ENCODE measurements at regions not wholly inside any gene's neighbourhood (a gene's known extent, or its start where the extent isn't known, plus 50 kb on each side); places are given as distances from the start of the nearest gene placed in this dataset.

- intact Hi-C loops (cut with micrococcal nuclease), result no loop called here
- Mint-ChIP-seq H3K36me3 (ENCODE audit: low read depth) (no peaks in the 10 kb centered on the region), H3K27ac (no peak overlapping the region), H3K4me3 (no peak overlapping the region), H3K9me3 (no peaks in the 10 kb centered on the region), H3K27me3 (ENCODE audit: low read depth) (peaks cover 23% of the 10 kb centered on the region), H3K4me1 (ENCODE audit: low read depth) (peaks cover 4% of the 10 kb centered on the region)
- CTCF ChIA-PET, result interaction anchor here (0.9 to 2.5 kb wide), 4 partner anchors 14 to 48 kb away, joined by 3 to 12 read pairs (median 6); no protein-coding TSS in a partner anchor
- DNase-seq, result no peak
These were observed 79.5 kb upstream of the LEP start for GRCh38 chr7:128161466-128162125.

- no peak for DNase-seq
- Mint-ChIP-seq H3K36me3 (ENCODE audit: low read depth) (no peaks in the 10 kb centered on the region), H3K27ac (no peak overlapping the region), H3K4me3 (no peak overlapping the region), H3K9me3 (no peaks in the 10 kb centered on the region), H3K27me3 (ENCODE audit: low read depth) (peaks cover 29% of the 10 kb centered on the region), H3K4me1 (ENCODE audit: low read depth) (peaks cover 5% of the 10 kb centered on the region)
- CTCF ChIA-PET, result interaction anchor here (0.9 to 2.5 kb wide), 3 partner anchors 13 to 47 kb away, joined by 3 to 12 read pairs (median 3); no protein-coding TSS in a partner anchor
- intact Hi-C loops (cut with micrococcal nuclease), result no loop called here
These were observed 78.4 kb upstream of the LEP start for GRCh38 chr7:128162666-128163065.

- Mint-ChIP-seq H3K36me3 (ENCODE audit: low read depth) (no peaks in the 10 kb centered on the region), H3K4me1 (ENCODE audit: low read depth) (peaks cover 7% of the 10 kb centered on the region), H3K4me3 (no peak overlapping the region), H3K9me3 (no peaks in the 10 kb centered on the region), H3K27me3 (ENCODE audit: low read depth) (peaks cover 37% of the 10 kb centered on the region), H3K27ac (no peak overlapping the region)
- intact Hi-C loops (cut with micrococcal nuclease), result no loop called here
- DNase-seq, result no peak
- CTCF ChIA-PET, result interaction anchor here (1.9 kb wide), 1 partner anchor 21 kb away, joined by 4 read pairs; no protein-coding TSS in a partner anchor
These were observed 77.6 kb upstream of the LEP start for GRCh38 chr7:128163473-128163872.

- intact Hi-C loops (cut with micrococcal nuclease), result no loop called here
- Mint-ChIP-seq H3K27ac (no peak overlapping the region), H3K36me3 (ENCODE audit: low read depth) (no peaks in the 10 kb centered on the region), H3K9me3 (no peaks in the 10 kb centered on the region), H3K4me1 (ENCODE audit: low read depth) (peaks cover 8% of the 10 kb centered on the region), H3K27me3 (ENCODE audit: low read depth) (peaks cover 42% of the 10 kb centered on the region), H3K4me3 (no peak overlapping the region)
- no peak for DNase-seq
- CTCF ChIA-PET, result interaction anchor here (1.4 to 1.9 kb wide), 2 partner anchors 22 to 29 kb away, joined by 4 read pairs; no protein-coding TSS in a partner anchor
These were observed 76.8 kb upstream of the LEP start for GRCh38 chr7:128164061-128164954.

GRCh38 chr7:128164955-128165670, 76.0 kb upstream of the LEP start:
- no peaks in the 10 kb centered on the region for H3K9me3 Mint-ChIP-seq
- intact Hi-C loops (cut with micrococcal nuclease), result no loop called here

GRCh38 chr7:128165927-128166420, 75.1 kb upstream of the LEP start:
- CTCF ChIA-PET, result interaction anchor here (1.4 kb wide), 1 partner anchor 30 kb away, joined by 4 read pairs; no protein-coding TSS in a partner anchor
- no peaks in the 10 kb centered on the region for H3K9me3 Mint-ChIP-seq

More at GRCh38 chr7:128164955-128165670, 76.0 kb upstream of the LEP start:
- Mint-ChIP-seq H3K4me1 (ENCODE audit: low read depth) (peaks cover 8% of the 10 kb centered on the region), H3K4me3 (peak overlapping the region; percentile 7), H3K27me3 (ENCODE audit: low read depth) (peaks cover 45% of the 10 kb centered on the region), H3K36me3 (ENCODE audit: low read depth) (no peaks in the 10 kb centered on the region), H3K27ac (no peak overlapping the region)
- DNase-seq, result no peak
- CTCF ChIA-PET, result interaction anchor here (1.4 to 1.9 kb wide), 2 partner anchors 23 to 29 kb away, joined by 4 read pairs; no protein-coding TSS in a partner anchor

GRCh38 chr7:128166603-128167041, 74.5 kb upstream of the LEP start:
- no peaks in the 10 kb centered on the region for H3K9me3 Mint-ChIP-seq
- DNase-seq, result no peak
- H3K4me1 Mint-ChIP-seq (ENCODE audit: low read depth), result peaks cover 8% of the 10 kb centered on the region

More at GRCh38 chr7:128165927-128166420, 75.1 kb upstream of the LEP start:
- DNase-seq, result no peak
- peak overlapping the region; percentile 25 for H3K4me3 Mint-ChIP-seq
- no peak overlapping the region for H3K27ac Mint-ChIP-seq
- peaks cover 45% of the 10 kb centered on the region for H3K27me3 Mint-ChIP-seq (ENCODE audit: low read depth)
- H3K36me3 Mint-ChIP-seq (ENCODE audit: low read depth), result no peaks in the 10 kb centered on the region
- intact Hi-C loops (cut with micrococcal nuclease), result loop anchor here (2.0 kb wide), 1 partner anchor 29 kb away; no protein-coding TSS in a partner anchor
- H3K4me1 Mint-ChIP-seq (ENCODE audit: low read depth), result peaks cover 8% of the 10 kb centered on the region

GRCh38 chr7:128167042-128167701, 73.9 kb upstream of the LEP start:
- H3K27ac Mint-ChIP-seq, result no peak overlapping the region
- H3K36me3 Mint-ChIP-seq (ENCODE audit: low read depth), result no peaks in the 10 kb centered on the region
- intact Hi-C loops (cut with micrococcal nuclease), result loop anchor here (2.0 kb wide), 1 partner anchor 30 kb away; no protein-coding TSS in a partner anchor
- peaks cover 8% of the 10 kb centered on the region for H3K4me1 Mint-ChIP-seq (ENCODE audit: low read depth)
- no peaks in the 10 kb centered on the region for H3K9me3 Mint-ChIP-seq
- DNase-seq, result peak; percentile 46
- CTCF ChIA-PET, result no interaction called here
- H3K27me3 Mint-ChIP-seq (ENCODE audit: low read depth), result peaks cover 45% of the 10 kb centered on the region
- H3K4me3 Mint-ChIP-seq, result peak overlapping the region; percentile 66

More at GRCh38 chr7:128166603-128167041, 74.5 kb upstream of the LEP start:
- CTCF ChIA-PET, result no interaction called here
- no peaks in the 10 kb centered on the region for H3K36me3 Mint-ChIP-seq (ENCODE audit: low read depth)
- H3K27me3 Mint-ChIP-seq (ENCODE audit: low read depth), result peaks cover 45% of the 10 kb centered on the region
- intact Hi-C loops (cut with micrococcal nuclease), result loop anchor here (2.0 kb wide), 1 partner anchor 30 kb away; no protein-coding TSS in a partner anchor
- no peak overlapping the region for H3K27ac Mint-ChIP-seq
- H3K4me3 Mint-ChIP-seq, result peak overlapping the region; percentile 66

- H3K36me3 Mint-ChIP-seq (ENCODE audit: low read depth), result no peaks in the 10 kb centered on the region
- H3K4me3 Mint-ChIP-seq, result peak overlapping the region; percentile 47
- CTCF ChIA-PET, result no interaction called here
- no peak for DNase-seq
- no peak overlapping the region for H3K27ac Mint-ChIP-seq
- no peaks in the 10 kb centered on the region for H3K9me3 Mint-ChIP-seq
- peaks cover 8% of the 10 kb centered on the region for H3K4me1 Mint-ChIP-seq (ENCODE audit: low read depth)
- intact Hi-C loops (cut with micrococcal nuclease), result loop anchor here (2.0 kb wide), 2 partner anchors 31 to 41 kb away; no protein-coding TSS in a partner anchor
- H3K27me3 Mint-ChIP-seq (ENCODE audit: low read depth), result peaks cover 44% of the 10 kb centered on the region
These were observed 73.0 kb upstream of the LEP start for GRCh38 chr7:128167791-128168666.

GRCh38 chr7:128168667-128169210, 72.3 kb upstream of the LEP start:
- CTCF ChIA-PET, result no interaction called here
- no peaks in the 10 kb centered on the region for H3K36me3 Mint-ChIP-seq (ENCODE audit: low read depth)
- DNase-seq, result peak; percentile 51
- H3K4me3 Mint-ChIP-seq, result peak overlapping the region; percentile 28
- intact Hi-C loops (cut with micrococcal nuclease), result loop anchor here (2.0 kb wide), 1 partner anchor 40 kb away; no protein-coding TSS in a partner anchor
- peaks cover 44% of the 10 kb centered on the region for H3K27me3 Mint-ChIP-seq (ENCODE audit: low read depth)
- no peak overlapping the region for H3K27ac Mint-ChIP-seq
- H3K4me1 Mint-ChIP-seq (ENCODE audit: low read depth), result peaks cover 8% of the 10 kb centered on the region
- H3K9me3 Mint-ChIP-seq, result no peaks in the 10 kb centered on the region

Measured in activated naive CD4-positive, alpha-beta T cell treated with anti-CD3 and anti-CD28 coated beads for 36 hours (primary cell).